K562 (cell line): ENCODE measurements at regions not wholly inside any gene's neighbourhood (a gene's known extent, or its start where the extent isn't known, plus 50 kb on each side); places are given as distances from the start of the nearest gene placed in this dataset.

Experiments
- ATAC-seq: fragments of 200-7000 bp; cut with Tn5 transposase; 3 replicates; pipeline ENCODE4 v1.9.1; 2020; ENCODE audit warnings: moderate library complexity
- BruUV-seq: library from RNA; stranded (reverse); fragments of 400-500 nt; replicated peaks from 2 replicates; lab custom pipeline; 2021; lab: Mats Ljungman, UMichigan
- CTCF ChIA-PET: fragments of 300-600 bp; formaldehyde crosslinking; extraction: SDS; loops from one replicate; lab custom pipeline; 2021; ENCODE audit warnings: low intra/inter-chr PET ratio; lab: Yijun Ruan, JAX
- POLR2A ChIA-PET: fragments of 300-600, 350-650 bp; sonication (Branson Sonifier 250); formaldehyde crosslinking; extraction: SDS; loops from one replicate; lab custom pipeline; 2021; ENCODE audit warnings: antibody characterized with exemption, inconsistent platforms; lab: Yijun Ruan, JAX
- DNase-seq, 4 experiments: peaks; one replicate each; pipeline versions ENCODE4 v3.0.0 to v3.0.0-alpha.2; 2011 to 2018; ENCODE audit warnings: low spot score in 3 of 4, mixed read lengths in 3 of 4; ENCODE audit errors: extremely low read depth in 1 of 4
- FAIRE-seq: peaks from 2 replicates; lab custom pipeline; 2011; peaks lifted over from hg19 to GRCh38; lab: Jason Lieb, UNC
- H2AFZ ChIP-seq: 2 replicates; pipeline ENCODE4 v1.6.0; 2011; ENCODE audit warnings: low read depth, low read length, control low read depth, inconsistent platforms
- H3K27ac ChIP-seq: fragments of 200-600 bp; 3 replicates; pipeline ENCODE4 v1.8.0; 2011; ENCODE audit warnings: low read depth, mild to moderate bottlenecking, control low read depth, inconsistent platforms, low read length, moderate library complexity, mixed read lengths; ENCODE audit errors: extremely low read depth
- H3K27me3 ChIP-seq, 2 experiments: fragments of 300-600 bp in 1 of 2; 2 replicates in 1 of 2; 3 replicates in 1 of 2; pipeline versions ENCODE4 v1.6.0 to v1.8.0; 2011; ENCODE audit warnings: inconsistent platforms in 2 of 2, low read length in 2 of 2, mild to moderate bottlenecking in 1 of 2, mixed read lengths in 1 of 2, moderate library complexity in 1 of 2; ENCODE audit not compliant: control insufficient read depth in 2 of 2, insufficient read depth in 2 of 2
- H3K36me3 ChIP-seq: fragments of 300-600 bp; 3 replicates; pipeline ENCODE4 v1.8.0; 2011; ENCODE audit warnings: mild to moderate bottlenecking, low read length, inconsistent platforms; ENCODE audit not compliant: control insufficient read depth, insufficient read depth
- H3K4me1 ChIP-seq, 2 experiments: fragments of 200-600 bp in 1 of 2; replicated peaks in 1 of 2; 2 replicates in 1 of 2; 3 replicates in 1 of 2; pipeline versions ENCODE4 v1.5.1 to v1.8.0; 2011; ENCODE audit warnings: inconsistent platforms in 2 of 2, low read length in 2 of 2, mild to moderate bottlenecking in 1 of 2, mixed read lengths in 1 of 2, moderate library complexity in 1 of 2; ENCODE audit not compliant: control insufficient read depth in 2 of 2, insufficient read depth in 2 of 2
- H3K4me2 ChIP-seq: 2 replicates; pipeline ENCODE4 v1.6.1; 2011; ENCODE audit warnings: low read length, control low read depth, inconsistent platforms, mixed read lengths; ENCODE audit not compliant: insufficient read depth
- H3K4me3 ChIP-seq: fragments of 200-600 bp; sonication (generic), shearing (Covaris generic); 2 replicates; pipeline ENCODE4 v1.5.1; 2016; ENCODE audit warnings: control low read depth, inconsistent platforms
- H3K79me2 ChIP-seq: fragments of 200-600 bp; 3 replicates; pipeline ENCODE4 v1.8.0; 2011; ENCODE audit warnings: low read length, inconsistent platforms; ENCODE audit not compliant: control insufficient read depth, insufficient read depth
- H3K9ac ChIP-seq, 2 experiments: 2 replicates each; pipeline versions ENCODE4 v1.6.0 to v1.6.1; 2011; ENCODE audit warnings: low read depth in 2 of 2, low read length in 2 of 2, control low read depth in 1 of 2, inconsistent platforms in 1 of 2, mild to moderate bottlenecking in 1 of 2, mixed read lengths in 1 of 2; ENCODE audit not compliant: insufficient read depth in 1 of 2
- H3K9me1 ChIP-seq: one replicate; pipeline ENCODE4 v1.6.0; 2011; ENCODE audit warnings: inconsistent platforms, mild to moderate bottlenecking, low read length, moderate library complexity; ENCODE audit not compliant: control insufficient read depth, insufficient read depth
- H3K9me3 ChIP-seq: replicated peaks from 2 replicates; pipeline ENCODE4 v1.5.1; 2011; ENCODE audit warnings: low read depth, low read length, inconsistent platforms; ENCODE audit not compliant: control insufficient read depth, insufficient read depth
- H4K20me1 ChIP-seq: replicated peaks from 2 replicates; pipeline ENCODE4 v1.6.1; 2011; ENCODE audit warnings: low read length, inconsistent platforms, mixed read lengths; ENCODE audit not compliant: control insufficient read depth, insufficient read depth
- ERF ChIP-seq: fragments of 450-650 bp; formaldehyde crosslinking; IDR thresholded peaks from 2 replicates; pipeline ENCODE4 v1.4.0; 2020; ENCODE audit warnings: mild to moderate bottlenecking, mixed read lengths
- ETV6 ChIP-seq, 3 experiments: fragments of 150-350 bp in 1 of 3; sonication (generic) in 1 of 3; formaldehyde crosslinking in 1 of 3; IDR thresholded peaks; 2 replicates each; pipeline versions ENCODE4 v1.6.1 to v1.8.0; 2014 to 2022; ENCODE audit warnings: borderline replicate concordance in 2 of 3, low read depth in 2 of 3, antibody characterized with exemption in 1 of 3, low read length in 1 of 3, mild to moderate bottlenecking in 1 of 3, missing genetic modification reagents in 1 of 3
- FOXA3 ChIP-seq, 2 experiments: fragments of 450-650 bp in 1 of 2; sonication (generic) in 1 of 2; formaldehyde crosslinking; IDR thresholded peaks in 1 of 2; conservative IDR thresholded peaks in 1 of 2; 2 replicates each; pipeline versions ENCODE4 v1.4.0 to v1.8.0; 2020 to 2022; ENCODE audit warnings: mild to moderate bottlenecking in 2 of 2, missing genetic modification reagents in 1 of 2
- FOXP1 ChIP-seq: sonication (generic); formaldehyde crosslinking; IDR thresholded peaks from 2 replicates; pipeline ENCODE4 v1.8.0; 2022; ENCODE audit warnings: mild to moderate bottlenecking, missing genetic modification reagents
- HNRNPK ChIP-seq: fragments of 200-400 bp; formaldehyde crosslinking; IDR thresholded peaks from one replicate; pipeline ENCODE4 v1.6.1; 2018; ENCODE audit warnings: mild to moderate bottlenecking, low read depth, low read length; ENCODE audit not compliant: poor library complexity, severe bottlenecking
- MAFK ChIP-seq: IDR thresholded peaks from 2 replicates; pipeline ENCODE4 v1.6.1; 2011; ENCODE audit warnings: low read length, improper control_type of control experiment
- NR2F6 ChIP-seq: fragments of 450-650 bp; formaldehyde crosslinking; IDR thresholded peaks from 2 replicates; pipeline ENCODE4 v1.4.0; 2020; ENCODE audit warnings: mild to moderate bottlenecking
- POLR2G ChIP-seq: fragments of 200-400 bp; formaldehyde crosslinking; IDR thresholded peaks from 2 replicates; pipeline ENCODE4 v1.6.1; 2017; ENCODE audit warnings: low read depth, mild to moderate bottlenecking, antibody characterized with exemption, low read length, moderate library complexity
- RBM34 ChIP-seq: fragments of 200-400 bp; formaldehyde crosslinking; IDR thresholded peaks from 2 replicates; pipeline ENCODE4 v1.6.1; 2018; ENCODE audit warnings: low read length, borderline replicate concordance; ENCODE audit not compliant: insufficient read depth
- TSC22D4 ChIP-seq: fragments of 450-650 bp; IDR thresholded peaks from 2 replicates; pipeline ENCODE4 v1.6.1; 2016; ENCODE audit warnings: missing genetic modification characterization, missing biosample characterization, control low read depth
- ZFP1 ChIP-seq: fragments of 450-650 bp; formaldehyde crosslinking; IDR thresholded peaks from 2 replicates; pipeline ENCODE4 v1.4.0; 2020; ENCODE audit warnings: mild to moderate bottlenecking, mixed read lengths
- ZFP30 ChIP-seq: fragments of 250-450 bp; sonication (Bioruptor Pico); IDR thresholded peaks from 2 replicates; pipeline ENCODE4 v1.8.0; 2022; ENCODE audit warnings: moderate library complexity, mild to moderate bottlenecking, inconsistent platforms, borderline replicate concordance
- ZNF24 ChIP-seq: fragments of 450-650 bp; IDR thresholded peaks from 2 replicates; pipeline ENCODE4 v1.6.1; 2016
- ZNF512 ChIP-seq: IDR thresholded peaks from 2 replicates; pipeline ENCODE4 v1.6.1; 2016; ENCODE audit warnings: missing genetic modification characterization, missing compliant biosample characterization
- ZNF583 ChIP-seq: fragments of 250-450 bp; sonication (Bioruptor Pico); IDR thresholded peaks from 2 replicates; pipeline ENCODE4 v1.4.0; 2020
- ZNF668 ChIP-seq: fragments of 250-450 bp; sonication (Bioruptor Pico); IDR thresholded peaks from 2 replicates; pipeline ENCODE4 v1.8.0; 2022; ENCODE audit warnings: mild to moderate bottlenecking, inconsistent platforms
- WGBS: fragments of 100-300 bp; shearing (Covaris generic); methylation state at CpG from one replicate; pipeline ENCODE4 v1.1.6; 2016; ENCODE audit warnings: low coverage, mixed read lengths; ENCODE audit not compliant: insufficient coverage; ENCODE audit errors: missing lambda C conversion rate; 5-methylcytosine and 5-hydroxymethylcytosine counted together
- in situ Hi-C: fragments of 300-500 bp; cut with MboI; formaldehyde crosslinking; loops from 4 replicates; pipeline ENCODE4 v1.15.0; 2018; ENCODE audit warnings: inconsistent platforms, mixed read lengths
- intact Hi-C: fragments of 100-400 bp; cut with micrococcal nuclease; formaldehyde crosslinking; loops from 2 replicates; pipeline ENCODE4 v1.14.2; 2022
- TF ChIP-seq, protein P1 (sequence below): sonication (generic); formaldehyde crosslinking; IDR thresholded peaks from 2 replicates; pipeline ENCODE4 v1.8.0; 2022; ENCODE audit warnings: mild to moderate bottlenecking, missing genetic modification reagents

DNA sequence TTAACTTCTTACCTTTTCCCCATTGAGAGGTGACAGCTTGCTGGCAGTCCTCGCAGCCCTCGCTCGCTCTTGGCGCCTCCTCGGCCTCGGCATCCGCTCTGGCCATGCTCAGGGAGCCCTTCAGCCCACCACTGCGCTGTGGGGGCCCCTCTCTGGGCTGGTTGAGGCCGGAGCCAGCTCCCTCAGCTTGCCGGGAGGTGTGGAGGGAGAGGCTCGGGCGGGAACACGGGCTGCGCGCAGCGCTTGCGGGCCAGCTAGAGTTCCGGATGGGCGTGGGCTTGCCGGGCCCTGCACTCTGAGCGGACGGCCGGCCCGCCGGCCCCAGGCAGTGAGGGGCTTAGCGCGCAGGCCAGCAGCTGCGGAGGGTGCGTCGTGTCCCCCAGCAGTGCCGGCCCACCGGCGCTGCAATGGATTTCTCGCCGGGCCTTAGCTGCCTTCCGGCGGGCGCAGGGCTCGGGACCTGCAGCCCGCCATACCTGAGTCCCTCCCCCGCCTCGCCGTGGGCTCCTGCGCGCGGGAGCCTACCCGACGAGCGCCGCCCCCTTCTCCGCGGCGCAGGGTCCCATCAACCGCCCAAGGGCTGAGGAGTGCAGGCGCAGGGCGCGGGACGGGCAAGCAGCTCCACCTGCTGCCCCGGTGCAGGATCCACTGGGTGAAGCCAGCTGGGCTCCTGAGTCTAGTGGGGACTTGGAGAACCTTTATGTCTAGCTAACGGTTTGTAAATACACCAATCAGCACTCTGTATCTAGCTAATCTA lies 335.0 kb downstream of the CBLN2 start:
- Histone ChIP-seq H2AFZ (no peak overlapping the region), H3K9me3 (no peaks in the 10 kb centered on the region), H3K9me1 (no peaks in the 10 kb centered on the region), H3K36me3 (no peaks in the 10 kb centered on the region), H3K27me3 (no peaks in the 10 kb centered on the region), H4K20me1 (no peaks in the 10 kb centered on the region), H3K4me1 (no peaks in the 10 kb centered on the region), H3K4me2 (no peak overlapping the region), H3K9ac (no peak overlapping the region), H3K79me2 (no peaks in the 10 kb centered on the region), H3K27ac (no peak overlapping the region), H3K4me3 (no peak overlapping the region)
- POLR2A ChIA-PET, result no interaction called here
- ATAC-seq (no peak), DNase-seq (no peak), FAIRE-seq (no peak)
- intact Hi-C loops (no loop called here), in situ Hi-C loops (no loop called here)
- BruUV-seq, result no TSS peak
- CTCF ChIA-PET, result no interaction called here
- WGBS, result 1% methylated on average over 23 of the region's 60 CpGs
- TF ChIP-seq ZNF668 (CRISPR knock-in tag), result no peak
- TF ChIP-seq ZFP30, result no peak
- TF ChIP-seq ERF (CRISPR knock-in tag), result no peak
- no peak for TF ChIP-seq FOXA3 (CRISPR knock-in tag; conservative IDR thresholded peaks at IDR 0.05 in 1 of 2, IDR thresholded peaks at IDR 0.05 in 1 of 2)
- TF ChIP-seq MAFK, result no peak
- TF ChIP-seq ZNF512 (tag), result no peak
- no peak for TF ChIP-seq RBM34
- no peak for TF ChIP-seq ZNF583 (CRISPR knock-in tag)
- TF ChIP-seq POLR2G, result no peak
- no peak for TF ChIP-seq HNRNPK
- TF ChIP-seq ZNF24, result no peak
- TF ChIP-seq, protein P1, sequence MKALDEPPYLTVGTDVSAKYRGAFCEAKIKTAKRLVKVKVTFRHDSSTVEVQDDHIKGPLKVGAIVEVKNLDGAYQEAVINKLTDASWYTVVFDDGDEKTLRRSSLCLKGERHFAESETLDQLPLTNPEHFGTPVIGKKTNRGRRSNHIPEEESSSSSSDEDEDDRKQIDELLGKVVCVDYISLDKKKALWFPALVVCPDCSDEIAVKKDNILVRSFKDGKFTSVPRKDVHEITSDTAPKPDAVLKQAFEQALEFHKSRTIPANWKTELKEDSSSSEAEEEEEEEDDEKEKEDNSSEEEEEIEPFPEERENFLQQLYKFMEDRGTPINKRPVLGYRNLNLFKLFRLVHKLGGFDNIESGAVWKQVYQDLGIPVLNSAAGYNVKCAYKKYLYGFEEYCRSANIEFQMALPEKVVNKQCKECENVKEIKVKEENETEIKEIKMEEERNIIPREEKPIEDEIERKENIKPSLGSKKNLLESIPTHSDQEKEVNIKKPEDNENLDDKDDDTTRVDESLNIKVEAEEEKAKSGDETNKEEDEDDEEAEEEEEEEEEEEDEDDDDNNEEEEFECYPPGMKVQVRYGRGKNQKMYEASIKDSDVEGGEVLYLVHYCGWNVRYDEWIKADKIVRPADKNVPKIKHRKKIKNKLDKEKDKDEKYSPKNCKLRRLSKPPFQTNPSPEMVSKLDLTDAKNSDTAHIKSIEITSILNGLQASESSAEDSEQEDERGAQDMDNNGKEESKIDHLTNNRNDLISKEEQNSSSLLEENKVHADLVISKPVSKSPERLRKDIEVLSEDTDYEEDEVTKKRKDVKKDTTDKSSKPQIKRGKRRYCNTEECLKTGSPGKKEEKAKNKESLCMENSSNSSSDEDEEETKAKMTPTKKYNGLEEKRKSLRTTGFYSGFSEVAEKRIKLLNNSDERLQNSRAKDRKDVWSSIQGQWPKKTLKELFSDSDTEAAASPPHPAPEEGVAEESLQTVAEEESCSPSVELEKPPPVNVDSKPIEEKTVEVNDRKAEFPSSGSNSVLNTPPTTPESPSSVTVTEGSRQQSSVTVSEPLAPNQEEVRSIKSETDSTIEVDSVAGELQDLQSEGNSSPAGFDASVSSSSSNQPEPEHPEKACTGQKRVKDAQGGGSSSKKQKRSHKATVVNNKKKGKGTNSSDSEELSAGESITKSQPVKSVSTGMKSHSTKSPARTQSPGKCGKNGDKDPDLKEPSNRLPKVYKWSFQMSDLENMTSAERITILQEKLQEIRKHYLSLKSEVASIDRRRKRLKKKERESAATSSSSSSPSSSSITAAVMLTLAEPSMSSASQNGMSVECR (CRISPR knock-in tag), result no peak
- TF ChIP-seq ZFP1 (CRISPR knock-in tag), result no peak
- no peak for TF ChIP-seq FOXP1 (CRISPR knock-in tag)
- TF ChIP-seq ETV6 (IDR thresholded peaks at IDR 0.05; ENCODE audit: borderline replicate concordance in 1 of 2, low read depth in 2 of 2, low read length in 1 of 2), result no peak
- no peak for TF ChIP-seq ETV6 (CRISPR knock-in tag; IDR thresholded peaks at IDR 0.05; ENCODE audit: borderline replicate concordance)
- TF ChIP-seq NR2F6 (CRISPR knock-in tag), result no peak
- no peak for TF ChIP-seq TSC22D4 (tag)
